Pancreas (tissue), 10 donors: ENCODE measurements at regions not wholly inside any gene's neighbourhood (a gene's known extent, or its start where the extent isn't known, plus 50 kb on each side); places are given as distances from the start of the nearest gene placed in this dataset.

ENCODE experiments used
- ATAC-seq, 4 donors: fragments of 200-7000 bp; cut with Tn5 transposase; one replicate each; pipeline versions ENCODE4 v1.8.0 to v1.9.1; 2020; ENCODE audit warnings: mild to moderate bottlenecking in 4 of 4, moderate library complexity in 4 of 4
- DNase-seq, 6 donors: peaks; one replicate each; pipeline ENCODE4 v3.0.0-alpha.2; 2020
- FAIRE-seq: peaks from 2 replicates; lab custom pipeline; 2012; peaks lifted over from hg19 to GRCh38; lab: Jason Lieb, UNC
- H3K27ac ChIP-seq, 4 donors: fragments of 200-600 bp; sonication (generic); 1 replicate in 3 of 4; 2 replicates in 1 of 4; pipeline versions ENCODE4 v1.5.0 to v1.8.0; 2020
- H3K27me3 ChIP-seq, 4 donors: fragments of 200-600 bp; one replicate each; pipeline ENCODE4 v1.8.0; 2021
- H3K36me3 ChIP-seq, 3 donors: fragments of 200-600 bp; sonication (generic) in 1 of 3; one replicate each; pipeline versions ENCODE4 v1.5.0 to v1.8.0; 2020 to 2021
- H3K4me1 ChIP-seq, 3 donors: fragments of 200-600 bp; one replicate each; pipeline ENCODE4 v1.8.0; 2021
- H3K4me3 ChIP-seq, 4 donors: fragments of 200-600 bp; sonication (generic) in 2 of 4; one replicate each; pipeline versions ENCODE4 v1.5.0 to v1.8.0; 2020 to 2021
- H3K9me3 ChIP-seq, 4 donors: fragments of 200-600 bp; one replicate each; pipeline ENCODE4 v1.8.0; 2021
- WGBS, 2 donors: extraction: QIAGEN DNeasy Blood & Tissue Kit; methylation state at CpG; one replicate each; pipeline ENCODE4 v1.1.7; 2013; 5-methylcytosine and 5-hydroxymethylcytosine counted together
- intact Hi-C, 3 donors: fragments of 100-400 bp; cut with DNase I; formaldehyde crosslinking; loops; one replicate each; pipeline versions ENCODE4 v1.11.1 to v1.14.2; 2022
- TF ChIP-seq, protein P1 (sequence below), 4 donors: fragments of 200-600 bp; sonication (generic) in 3 of 4; IDR thresholded peaks; one replicate each; pipeline versions ENCODE4 v1.5.0 to v1.8.0; 2021; ENCODE audit warnings: antibody characterized with exemption in 4 of 4
- donor health status: healthy with polysubstance abuse.
- donor health status: DM: no; HTN: no; CAD: no; lungs with moderate emphysema.
- donor health status: DM: no; HTN: no; CAD: no.
- donor health status: control.
- donor health status: control.
- donor health status: Bipolar disorder and iron deficiency.
- donor health status: DM: yes; HTN: yes; CAD: no.
- donor health status: DM: no; HTN: no; CAD: no.
- donor health status: DM: no; HTN: no; CAD: no.
- donor health status: DM: yes; HTN: yes; CAD: no.

DNA sequence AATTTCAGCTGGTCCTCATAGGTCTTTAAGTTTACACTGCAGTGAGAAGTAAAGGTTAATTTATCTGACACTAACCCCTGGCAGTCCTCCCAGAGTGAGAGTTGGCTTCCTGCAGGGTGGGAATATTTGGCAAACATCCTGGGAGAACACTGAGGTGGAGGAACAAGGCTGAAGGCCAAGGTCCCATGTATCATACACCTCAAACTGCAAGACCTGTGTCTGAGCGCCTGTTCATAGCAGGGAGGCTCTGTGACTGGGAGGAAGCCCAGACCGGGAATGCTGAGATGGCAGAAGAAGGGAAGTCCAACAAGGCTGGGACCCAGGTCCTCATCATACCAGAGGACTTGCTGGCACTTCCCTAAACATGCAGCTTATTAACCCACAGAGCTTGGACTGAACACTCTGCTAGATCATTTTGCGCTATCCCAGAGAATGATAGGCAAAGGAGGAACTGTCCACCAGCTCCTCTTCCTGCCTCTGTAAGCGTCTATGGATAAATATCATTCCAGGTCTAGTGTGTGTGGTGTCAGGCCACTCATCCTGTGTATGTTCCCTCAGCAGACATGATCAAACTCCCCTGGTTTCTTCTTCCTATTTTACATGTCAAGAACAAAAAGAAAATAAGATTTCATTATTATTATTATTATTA, 199.6 kb upstream of the CNOT2 start:
- TF ChIP-seq, protein P1, sequence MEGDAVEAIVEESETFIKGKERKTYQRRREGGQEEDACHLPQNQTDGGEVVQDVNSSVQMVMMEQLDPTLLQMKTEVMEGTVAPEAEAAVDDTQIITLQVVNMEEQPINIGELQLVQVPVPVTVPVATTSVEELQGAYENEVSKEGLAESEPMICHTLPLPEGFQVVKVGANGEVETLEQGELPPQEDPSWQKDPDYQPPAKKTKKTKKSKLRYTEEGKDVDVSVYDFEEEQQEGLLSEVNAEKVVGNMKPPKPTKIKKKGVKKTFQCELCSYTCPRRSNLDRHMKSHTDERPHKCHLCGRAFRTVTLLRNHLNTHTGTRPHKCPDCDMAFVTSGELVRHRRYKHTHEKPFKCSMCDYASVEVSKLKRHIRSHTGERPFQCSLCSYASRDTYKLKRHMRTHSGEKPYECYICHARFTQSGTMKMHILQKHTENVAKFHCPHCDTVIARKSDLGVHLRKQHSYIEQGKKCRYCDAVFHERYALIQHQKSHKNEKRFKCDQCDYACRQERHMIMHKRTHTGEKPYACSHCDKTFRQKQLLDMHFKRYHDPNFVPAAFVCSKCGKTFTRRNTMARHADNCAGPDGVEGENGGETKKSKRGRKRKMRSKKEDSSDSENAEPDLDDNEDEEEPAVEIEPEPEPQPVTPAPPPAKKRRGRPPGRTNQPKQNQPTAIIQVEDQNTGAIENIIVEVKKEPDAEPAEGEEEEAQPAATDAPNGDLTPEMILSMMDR (IDR thresholded peaks at IDR 0.05) = no peak
- FAIRE-seq (no peak), ATAC-seq (peak in 2 of 4 donors; percentile 37 to 38), DNase-seq (peak in 1 of 6 donors; percentile 8)
- whole genome bisulfite sequencing, 2 donors = 60 to 64% methylated on average over 4 of the region's 4 CpGs
- H3K4me3 ChIP-seq = no peak overlapping the region
- H3K36me3 ChIP-seq = no peaks in the 10 kb centered on the region
- H3K27ac ChIP-seq = no peak overlapping the region
- H3K27me3 ChIP-seq = no peaks in the 10 kb centered on the region
- intact Hi-C loops = no loop called here
- no peaks in the 10 kb centered on the region for H3K9me3 ChIP-seq
- no peaks in the 10 kb centered on the region for H3K4me1 ChIP-seq

DNA sequence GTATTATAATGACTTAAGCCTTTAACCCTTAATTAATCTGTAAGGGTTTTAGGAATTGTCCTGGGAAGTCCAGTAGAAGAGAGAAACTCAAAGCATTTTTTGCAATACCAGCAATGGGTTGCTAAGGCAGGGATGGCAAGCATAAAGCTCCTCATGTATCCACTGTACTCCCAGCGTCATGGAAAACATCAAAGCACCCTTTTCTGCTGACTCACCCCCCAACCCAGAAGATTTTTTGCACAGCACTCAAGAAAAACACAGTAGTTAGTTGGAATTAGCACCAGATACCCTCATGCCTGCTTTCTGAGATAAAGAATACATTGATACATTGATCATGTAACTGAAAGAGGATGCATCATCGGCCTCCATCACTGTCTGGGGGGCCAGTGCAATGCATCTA, 199.1 kb upstream of the CNOT2 start:
- DNase-seq (no peak), ATAC-seq (no peak), FAIRE-seq (no peak)
- Histone ChIP-seq H3K4me3 (no peak overlapping the region), H3K9me3 (no peaks in the 10 kb centered on the region), H3K27ac (no peak overlapping the region), H3K27me3 (no peaks in the 10 kb centered on the region), H3K36me3 (no peaks in the 10 kb centered on the region), H3K4me1 (no peaks in the 10 kb centered on the region)
- TF ChIP-seq, protein P1 (IDR thresholded peaks at IDR 0.05) = no peak
- intact Hi-C loops = no loop called here
- WGBS, 2 donors = 60 to 64% methylated on average over 2 of the region's 2 CpGs

DNA sequence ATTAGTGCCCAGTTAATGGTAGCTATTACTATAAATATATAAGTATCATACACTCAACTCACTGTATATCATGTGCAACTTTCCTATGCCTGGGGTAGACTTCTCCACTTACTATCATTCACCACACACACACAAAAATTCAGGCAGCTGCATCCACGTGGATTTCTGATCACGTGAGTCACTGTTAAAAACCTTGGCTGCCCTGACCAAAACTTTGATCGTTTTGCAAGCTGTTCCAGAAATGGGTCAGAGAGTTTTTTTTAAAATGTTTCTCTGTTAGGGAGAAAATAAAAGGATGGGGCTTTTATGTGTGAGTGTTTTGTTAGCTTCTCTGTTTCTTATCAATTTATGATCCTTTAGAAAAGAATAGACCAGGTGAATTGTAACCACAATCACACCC, 198.2 kb upstream of the CNOT2 start:
- ATAC-seq (peak in 1 of 4 donors; percentile 20), FAIRE-seq (no peak), DNase-seq (no peak)
- TF ChIP-seq, protein P1 (IDR thresholded peaks at IDR 0.05) = no peak
- no peaks in the 10 kb centered on the region for H3K9me3 ChIP-seq
- no peaks in the 10 kb centered on the region for H3K36me3 ChIP-seq
- 46 to 64% methylated on average over 3 of the region's 3 CpGs for WGBS, 2 donors
- H3K27me3 ChIP-seq = no peaks in the 10 kb centered on the region
- no peak overlapping the region for H3K27ac ChIP-seq
- intact Hi-C loops = no loop called here
- H3K4me3 ChIP-seq = no peak overlapping the region
- H3K4me1 ChIP-seq = no peaks in the 10 kb centered on the region

DNA sequence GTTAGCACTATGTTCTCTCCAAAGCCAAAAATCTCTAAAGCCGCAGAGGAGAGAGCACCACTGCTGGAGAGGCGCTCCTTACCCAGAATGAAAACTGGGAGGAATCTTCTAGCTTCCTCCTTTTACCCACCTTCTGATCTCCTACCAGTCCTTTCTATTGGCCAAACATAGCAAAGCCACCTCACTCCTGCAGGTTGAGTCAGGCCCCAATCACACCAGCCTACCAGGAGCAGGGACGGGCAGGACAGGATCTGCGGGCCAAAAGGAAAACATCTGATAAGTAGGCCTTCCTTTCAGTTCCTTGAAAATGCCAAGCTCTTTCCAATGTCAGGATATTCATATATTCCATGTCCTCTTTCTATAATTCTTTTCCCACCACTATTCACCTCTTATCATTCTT, 197.7 kb upstream of the CNOT2 start:
- intact Hi-C loops = no loop called here
- DNase-seq (no peak), ATAC-seq (no peak), FAIRE-seq (no peak)
- Histone ChIP-seq H3K9me3 (no peaks in the 10 kb centered on the region), H3K36me3 (no peaks in the 10 kb centered on the region), H3K27me3 (no peaks in the 10 kb centered on the region), H3K4me3 (no peak overlapping the region), H3K4me1 (no peaks in the 10 kb centered on the region), H3K27ac (no peak overlapping the region)
- 72 to 86% methylated on average over 4 of the region's 4 CpGs for WGBS, 2 donors
- TF ChIP-seq, protein P1 (IDR thresholded peaks at IDR 0.05) = no peak

GRCh38 chr12:70048521-70049250, 194.5 kb upstream of the CNOT2 start:
- H3K27me3 ChIP-seq = no peaks in the 10 kb centered on the region
- no peak overlapping the region for H3K27ac ChIP-seq
- 36 to 37% methylated on average over 1 of the region's 1 CpG for WGBS, 2 donors
- intact Hi-C loops = no loop called here
- H3K4me1 ChIP-seq = no peaks in the 10 kb centered on the region
- ATAC-seq (no peak), FAIRE-seq (no peak), DNase-seq (no peak)
- TF ChIP-seq, protein P1 (IDR thresholded peaks at IDR 0.05) = no peak
- H3K36me3 ChIP-seq = no peaks in the 10 kb centered on the region
- no peaks in the 10 kb centered on the region for H3K9me3 ChIP-seq
- no peak overlapping the region for H3K4me3 ChIP-seq
